ENCODE measurements at regions not wholly inside any gene's neighbourhood (a gene's known extent, or its start where the extent isn't known, plus 50 kb on each side); places are given as distances from the start of the nearest gene placed in this dataset.

GRCh38 chr6:45756606-45757005, 259.1 kb downstream of the CLIC5 start:
- TF ChIP-seq REST (IDR thresholded peaks at IDR 0.05; ENCODE audit: insufficient read depth in 1 of 2, low read depth in 2 of 2, low read length in 2 of 2) (no peak), TAF1 (IDR thresholded peaks at IDR 0.05; ENCODE audit: borderline replicate concordance, insufficient read depth, low read length) (no peak), FOXP2 (optimal IDR thresholded peaks at IDR 0.05; ENCODE audit: borderline replicate concordance, extremely low read depth, extremely low read length, insufficient read depth) (no peak), SIN3A (IDR thresholded peaks at IDR 0.05; ENCODE audit: borderline replicate concordance, insufficient read depth, low read length) (no peak), POLR2AphosphoS5 (IDR thresholded peaks at IDR 0.05; ENCODE audit: low read depth, low read length) (no peak)

- TF ChIP-seq REST (IDR thresholded peaks at IDR 0.05; ENCODE audit: insufficient read depth in 1 of 2, low read depth in 2 of 2, low read length in 2 of 2) (no peak), SIN3A (IDR thresholded peaks at IDR 0.05; ENCODE audit: borderline replicate concordance, insufficient read depth, low read length) (no peak), FOXP2 (optimal IDR thresholded peaks at IDR 0.05; ENCODE audit: borderline replicate concordance, extremely low read depth, extremely low read length, insufficient read depth) (no peak), TAF1 (IDR thresholded peaks at IDR 0.05; ENCODE audit: borderline replicate concordance, insufficient read depth, low read length) (no peak), POLR2AphosphoS5 (IDR thresholded peaks at IDR 0.05; ENCODE audit: low read depth, low read length) (no peak)
Measured at GRCh38 chr6:45754432-45754831, 261.2 kb downstream of the CLIC5 start.

GRCh38 chr6:45746046-45746445, 269.6 kb downstream of the CLIC5 start:
- TF ChIP-seq REST (IDR thresholded peaks at IDR 0.05; ENCODE audit: insufficient read depth in 1 of 2, low read depth in 2 of 2, low read length in 2 of 2) (no peak), FOXP2 (optimal IDR thresholded peaks at IDR 0.05; ENCODE audit: borderline replicate concordance, extremely low read depth, extremely low read length, insufficient read depth) (no peak), SIN3A (IDR thresholded peaks at IDR 0.05; ENCODE audit: borderline replicate concordance, insufficient read depth, low read length) (no peak)

- no peak for TF ChIP-seq SIN3A (IDR thresholded peaks at IDR 0.05; ENCODE audit: borderline replicate concordance, insufficient read depth, low read length)
- TF ChIP-seq TAF1 (IDR thresholded peaks at IDR 0.05; ENCODE audit: borderline replicate concordance, insufficient read depth, low read length): no peak
- no peak for TF ChIP-seq FOXP2 (optimal IDR thresholded peaks at IDR 0.05; ENCODE audit: borderline replicate concordance, extremely low read depth, extremely low read length, insufficient read depth)
- TF ChIP-seq POLR2AphosphoS5 (IDR thresholded peaks at IDR 0.05; ENCODE audit: low read depth, low read length): no peak
- TF ChIP-seq REST (IDR thresholded peaks at IDR 0.05; ENCODE audit: insufficient read depth in 1 of 2, low read depth in 2 of 2, low read length in 2 of 2): no peak
Measured at GRCh38 chr6:45743028-45743615, 272.5 kb downstream of the CLIC5 start.

- TF ChIP-seq SIN3A (IDR thresholded peaks at IDR 0.05; ENCODE audit: borderline replicate concordance, insufficient read depth, low read length) (no peak), REST (IDR thresholded peaks at IDR 0.05; ENCODE audit: insufficient read depth in 1 of 2, low read depth in 2 of 2, low read length in 2 of 2) (no peak), TAF1 (IDR thresholded peaks at IDR 0.05; ENCODE audit: borderline replicate concordance, insufficient read depth, low read length) (no peak), POLR2AphosphoS5 (IDR thresholded peaks at IDR 0.05; ENCODE audit: low read depth, low read length) (no peak), FOXP2 (optimal IDR thresholded peaks at IDR 0.05; ENCODE audit: borderline replicate concordance, extremely low read depth, extremely low read length, insufficient read depth) (no peak)
Measured at GRCh38 chr6:45742591-45742990, 273.1 kb downstream of the CLIC5 start.
